ENCODE measurements at regions not wholly inside any gene's neighbourhood (a gene's known extent, or its start where the extent isn't known, plus 50 kb on each side); places are given as distances from the start of the nearest gene placed in this dataset.
"Not testable (repeated sequence)": the region's sequence is repeated elsewhere in the genome, so short reads cannot be mapped to it uniquely, and the experiment has no call there.

DNA sequence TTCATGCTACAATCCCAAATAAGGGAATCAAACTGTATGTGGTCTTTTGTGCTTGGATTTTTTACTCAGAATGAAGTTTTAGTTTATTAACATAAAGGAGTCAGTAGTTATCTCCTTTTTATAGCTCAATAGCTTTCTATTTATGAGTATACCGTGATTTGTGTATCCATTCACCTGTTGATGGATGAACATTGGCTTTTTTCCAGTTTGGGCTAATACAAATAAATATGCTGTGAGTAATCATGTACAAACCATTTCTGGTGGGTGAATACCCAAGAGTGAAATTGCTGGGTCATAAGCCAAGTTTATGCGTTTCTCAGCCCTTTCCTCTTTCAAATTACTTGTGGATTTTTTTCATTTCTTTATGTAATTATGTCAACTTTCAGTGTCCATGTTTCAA is 395.3 kb downstream of the OSTF1 start:
- TF ChIP-seq, protein P1, sequence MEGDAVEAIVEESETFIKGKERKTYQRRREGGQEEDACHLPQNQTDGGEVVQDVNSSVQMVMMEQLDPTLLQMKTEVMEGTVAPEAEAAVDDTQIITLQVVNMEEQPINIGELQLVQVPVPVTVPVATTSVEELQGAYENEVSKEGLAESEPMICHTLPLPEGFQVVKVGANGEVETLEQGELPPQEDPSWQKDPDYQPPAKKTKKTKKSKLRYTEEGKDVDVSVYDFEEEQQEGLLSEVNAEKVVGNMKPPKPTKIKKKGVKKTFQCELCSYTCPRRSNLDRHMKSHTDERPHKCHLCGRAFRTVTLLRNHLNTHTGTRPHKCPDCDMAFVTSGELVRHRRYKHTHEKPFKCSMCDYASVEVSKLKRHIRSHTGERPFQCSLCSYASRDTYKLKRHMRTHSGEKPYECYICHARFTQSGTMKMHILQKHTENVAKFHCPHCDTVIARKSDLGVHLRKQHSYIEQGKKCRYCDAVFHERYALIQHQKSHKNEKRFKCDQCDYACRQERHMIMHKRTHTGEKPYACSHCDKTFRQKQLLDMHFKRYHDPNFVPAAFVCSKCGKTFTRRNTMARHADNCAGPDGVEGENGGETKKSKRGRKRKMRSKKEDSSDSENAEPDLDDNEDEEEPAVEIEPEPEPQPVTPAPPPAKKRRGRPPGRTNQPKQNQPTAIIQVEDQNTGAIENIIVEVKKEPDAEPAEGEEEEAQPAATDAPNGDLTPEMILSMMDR (IDR thresholded peaks at IDR 0.05; ENCODE audit: low read length, missing control alignments): no peak
- no peak for DNase-seq (ENCODE audit: low read depth)
- no peak overlapping the region for H3K4me3 ChIP-seq (replicated peaks; ENCODE audit: low read depth, low read length)

GRCh38 chr9:75487856-75488718 is 399.8 kb downstream of the OSTF1 start:
- no peak overlapping the region for H3K4me3 ChIP-seq (replicated peaks; ENCODE audit: low read depth, low read length)
- DNase-seq (ENCODE audit: low read depth): no peak
- TF ChIP-seq, protein P1 (IDR thresholded peaks at IDR 0.05; ENCODE audit: low read length, missing control alignments): no peak

- DNase-seq (ENCODE audit: low read depth): no peak
- TF ChIP-seq, protein P1 (IDR thresholded peaks at IDR 0.05; ENCODE audit: low read length, missing control alignments): no peak
- no peak overlapping the region for H3K4me3 ChIP-seq (replicated peaks; ENCODE audit: low read depth, low read length)
These were observed 400.4 kb downstream of the OSTF1 start for GRCh38 chr9:75488719-75489110.

- DNase-seq (ENCODE audit: low read depth): no peak
- no peak overlapping the region for H3K4me3 ChIP-seq (replicated peaks; ENCODE audit: low read depth, low read length)
- TF ChIP-seq, protein P1 (IDR thresholded peaks at IDR 0.05; ENCODE audit: low read length, missing control alignments): no peak
These were observed 400.1 kb upstream of the PCSK5 start for GRCh38 chr9:75490326-75490725.

GRCh38 chr9:75491533-75491932 is 398.9 kb upstream of the PCSK5 start:
- H3K4me3 ChIP-seq (replicated peaks; ENCODE audit: low read depth, low read length): no peak overlapping the region
- TF ChIP-seq, protein P1 (IDR thresholded peaks at IDR 0.05; ENCODE audit: low read length, missing control alignments): no peak
- DNase-seq (ENCODE audit: low read depth): no peak

GRCh38 chr9:75499812-75500211 is 390.7 kb upstream of the PCSK5 start:
- no peak for DNase-seq (ENCODE audit: low read depth)
- TF ChIP-seq, protein P1 (IDR thresholded peaks at IDR 0.05; ENCODE audit: low read length, missing control alignments): no peak
- no peak overlapping the region for H3K4me3 ChIP-seq (replicated peaks; ENCODE audit: low read depth, low read length)

DNA sequence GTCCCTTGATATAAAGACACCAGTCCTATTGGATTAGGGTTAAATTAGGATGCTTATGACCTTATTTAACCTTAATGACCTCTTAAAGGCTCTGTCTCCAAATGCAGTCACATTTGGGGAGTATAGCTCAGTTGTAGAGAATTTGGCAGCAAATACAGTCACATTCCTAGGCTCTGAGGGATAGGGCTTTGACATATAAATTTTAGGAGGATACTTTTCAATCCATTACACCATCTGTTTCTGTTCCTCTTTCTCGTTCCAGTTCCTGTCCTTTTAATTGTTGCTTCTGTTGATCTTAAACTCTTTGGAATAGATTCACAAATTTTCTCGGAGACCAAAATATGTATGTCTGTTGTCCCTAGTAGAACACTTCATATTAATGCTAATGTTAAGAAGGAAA is 390.0 kb upstream of the PCSK5 start:
- no peak for DNase-seq (ENCODE audit: low read depth)
- TF ChIP-seq, protein P1 (IDR thresholded peaks at IDR 0.05; ENCODE audit: low read length, missing control alignments): no peak
- no peak overlapping the region for H3K4me3 ChIP-seq (replicated peaks; ENCODE audit: low read depth, low read length)

- H3K4me3 ChIP-seq (replicated peaks; ENCODE audit: low read depth, low read length); DNase-seq (ENCODE audit: low read depth): not testable (repeated sequence)
These were observed 389.5 kb upstream of the PCSK5 start for GRCh38 chr9:75500940-75501339.
